LNCaP clone FGC (cell line): ENCODE measurements at regions not wholly inside any gene's neighbourhood (a gene's known extent, or its start where the extent isn't known, plus 50 kb on each side); places are given as distances from the start of the nearest gene placed in this dataset.
A peak's percentile ranks its signal among the peaks of the same experiment; 100 is the strongest.

Experiments used
- DNase-seq: peaks from one replicate; pipeline ENCODE4 v3.0.0-alpha.2; 2011; ENCODE audit warnings: low read depth
- H3K4me3 ChIP-seq: 2 replicates; pipeline ENCODE4 v1.5.1; 2011; ENCODE audit warnings: mild to moderate bottlenecking, low read depth, low read length, control low read depth
- TF ChIP-seq, protein P1 (sequence below): IDR thresholded peaks from 2 replicates; pipeline ENCODE4 v1.5.1; 2012; ENCODE audit warnings: mild to moderate bottlenecking; ENCODE audit not compliant: control insufficient read depth, insufficient read depth; ENCODE audit errors: extremely low read depth

DNA sequence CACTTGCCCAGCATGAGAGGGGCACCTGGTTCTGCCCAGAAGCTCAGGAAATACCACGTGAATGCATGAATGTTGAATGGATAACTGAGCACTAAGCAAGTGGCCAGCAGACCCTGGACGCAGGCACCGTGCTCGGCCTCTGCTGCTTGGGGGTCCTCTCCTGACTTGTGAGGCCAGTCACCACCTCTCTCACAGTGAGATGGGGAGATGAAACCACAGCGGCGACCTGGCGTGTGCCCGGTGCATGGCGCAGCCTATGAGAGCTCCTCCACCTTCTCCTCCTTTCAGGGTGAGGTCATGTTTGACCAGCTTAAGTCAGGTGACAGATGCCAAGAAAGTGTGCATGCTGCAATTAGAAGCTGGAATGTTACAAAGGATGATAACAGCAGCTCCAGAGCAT is 75.5 kb downstream of the HMX1 start:
- no peak overlapping the region for H3K4me3 ChIP-seq
- DNase-seq: peak; percentile 28
- TF ChIP-seq, protein P1, sequence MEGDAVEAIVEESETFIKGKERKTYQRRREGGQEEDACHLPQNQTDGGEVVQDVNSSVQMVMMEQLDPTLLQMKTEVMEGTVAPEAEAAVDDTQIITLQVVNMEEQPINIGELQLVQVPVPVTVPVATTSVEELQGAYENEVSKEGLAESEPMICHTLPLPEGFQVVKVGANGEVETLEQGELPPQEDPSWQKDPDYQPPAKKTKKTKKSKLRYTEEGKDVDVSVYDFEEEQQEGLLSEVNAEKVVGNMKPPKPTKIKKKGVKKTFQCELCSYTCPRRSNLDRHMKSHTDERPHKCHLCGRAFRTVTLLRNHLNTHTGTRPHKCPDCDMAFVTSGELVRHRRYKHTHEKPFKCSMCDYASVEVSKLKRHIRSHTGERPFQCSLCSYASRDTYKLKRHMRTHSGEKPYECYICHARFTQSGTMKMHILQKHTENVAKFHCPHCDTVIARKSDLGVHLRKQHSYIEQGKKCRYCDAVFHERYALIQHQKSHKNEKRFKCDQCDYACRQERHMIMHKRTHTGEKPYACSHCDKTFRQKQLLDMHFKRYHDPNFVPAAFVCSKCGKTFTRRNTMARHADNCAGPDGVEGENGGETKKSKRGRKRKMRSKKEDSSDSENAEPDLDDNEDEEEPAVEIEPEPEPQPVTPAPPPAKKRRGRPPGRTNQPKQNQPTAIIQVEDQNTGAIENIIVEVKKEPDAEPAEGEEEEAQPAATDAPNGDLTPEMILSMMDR: no peak

DNA sequence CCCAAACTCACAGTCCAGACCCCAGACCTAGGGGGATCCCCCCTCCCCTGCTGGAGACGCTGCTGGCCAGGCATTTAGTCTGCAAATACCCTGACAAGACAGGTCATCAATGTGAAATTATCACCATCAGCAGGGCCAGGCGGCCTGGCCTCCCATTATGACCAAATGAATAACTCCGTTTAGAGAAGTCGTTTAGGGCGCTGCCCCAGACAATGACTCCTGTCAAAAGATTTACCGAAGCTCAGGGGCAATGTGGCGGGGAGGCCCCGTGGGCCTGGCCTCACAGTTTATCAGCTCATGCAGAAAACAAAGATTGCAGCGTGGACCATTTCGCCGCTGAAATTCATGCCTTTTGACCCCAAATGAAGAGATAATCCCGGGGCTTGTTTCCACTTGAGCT is 76.5 kb downstream of the HMX1 start:
- no peak for DNase-seq
- TF ChIP-seq, protein P1: no peak
- no peak overlapping the region for H3K4me3 ChIP-seq

DNA sequence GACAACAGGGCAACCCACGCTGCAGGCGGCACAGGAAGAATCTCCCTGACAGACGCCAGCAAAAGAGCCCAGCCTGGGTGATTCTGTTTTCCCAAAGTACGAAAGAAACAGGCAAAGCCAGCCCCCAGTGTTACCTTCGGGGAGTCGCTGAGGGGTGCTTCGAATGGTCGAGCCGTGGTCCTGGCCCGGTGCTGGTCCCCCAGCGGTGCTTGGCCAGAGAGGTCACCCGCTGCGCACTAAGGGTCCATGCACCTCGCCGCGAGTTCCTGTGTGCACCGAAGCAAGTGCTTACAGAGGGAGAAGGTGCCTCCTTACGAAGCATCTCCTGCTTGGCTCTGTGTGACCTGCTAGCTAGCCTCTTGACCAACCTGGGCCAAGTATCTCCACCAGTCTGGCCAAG is 77.1 kb downstream of the HMX1 start:
- no peak for DNase-seq
- no peak overlapping the region for H3K4me3 ChIP-seq
- TF ChIP-seq, protein P1: no peak

- TF ChIP-seq, protein P1: no peak
- no peak overlapping the region for H3K4me3 ChIP-seq
- DNase-seq: no peak
Measured at GRCh38 chr4:8793571-8794160, 78.0 kb downstream of the HMX1 start.

DNA sequence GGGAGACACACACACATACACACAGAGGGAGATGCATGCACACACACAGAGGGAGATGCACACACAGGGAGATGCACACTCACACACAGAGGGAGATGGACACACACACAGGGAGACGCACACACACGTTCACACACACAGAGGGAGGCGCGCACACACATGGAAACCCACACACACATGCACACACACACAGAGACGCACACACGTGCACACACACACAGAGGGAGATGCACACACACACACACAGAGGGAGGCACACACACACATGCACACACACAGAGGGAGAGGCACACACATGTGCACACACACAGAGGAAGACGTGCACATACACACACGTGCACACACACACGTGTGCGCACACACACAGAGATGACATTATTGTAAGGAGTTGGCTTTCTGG is 79.1 kb downstream of the HMX1 start:
- TF ChIP-seq, protein P1: no peak
- H3K4me3 ChIP-seq: no peak overlapping the region
- no peak for DNase-seq

GRCh38 chr4:8791609-8792008 is 80.0 kb downstream of the HMX1 start:
- TF ChIP-seq, protein P1: no peak
- DNase-seq: no peak

GRCh38 chr4:8790749-8791148 is 80.9 kb downstream of the HMX1 start:
- TF ChIP-seq, protein P1: no peak
- DNase-seq: no peak
- no peak overlapping the region for H3K4me3 ChIP-seq

More at GRCh38 chr4:8791609-8792008, 80.0 kb downstream of the HMX1 start:
- no peak overlapping the region for H3K4me3 ChIP-seq
